Central memory CD8-positive, alpha-beta T cell (primary cell): ENCODE measurements at regions not wholly inside any gene's neighbourhood (a gene's known extent, or its start where the extent isn't known, plus 50 kb on each side); places are given as distances from the start of the nearest gene placed in this dataset.

Experiments
- ATAC-seq: fragments of 150-1000 bp; cut with Tn5 transposase; replicated peaks from 2 replicates; pipeline ENCODE4 v1.10.0; 2022; ENCODE audit warnings: mild to moderate bottlenecking, moderate FRiP score, moderate number of reproducible peaks; ENCODE audit not compliant: poor library complexity, severe bottlenecking; ENCODE audit errors: extremely low read depth
- DNase-seq, 2 donors: peaks; one replicate each; pipeline ENCODE4 v3.0.0; 2021; ENCODE audit warnings: low spot score in 2 of 2
- H3K27ac Mint-ChIP-seq: one replicate; pipeline ENCODE4 v1.8.0; 2022; ENCODE audit warnings: low read depth, mild to moderate bottlenecking, moderate library complexity, mixed read lengths
- H3K27me3 Mint-ChIP-seq: one replicate; pipeline ENCODE4 v1.8.0; 2022; ENCODE audit warnings: mixed read lengths
- H3K36me3 Mint-ChIP-seq: one replicate; pipeline ENCODE4 v1.8.0; 2022; ENCODE audit warnings: mild to moderate bottlenecking, moderate library complexity, mixed read lengths; ENCODE audit not compliant: insufficient read depth
- H3K4me1 Mint-ChIP-seq: one replicate; pipeline ENCODE4 v1.8.0; 2022; ENCODE audit warnings: mixed read lengths
- H3K4me3 Mint-ChIP-seq: one replicate; pipeline ENCODE4 v1.8.0; 2022; ENCODE audit warnings: mild to moderate bottlenecking, moderate library complexity, mixed read lengths
- H3K9me3 Mint-ChIP-seq: one replicate; pipeline ENCODE4 v1.8.0; 2022; ENCODE audit warnings: mixed read lengths

DNA sequence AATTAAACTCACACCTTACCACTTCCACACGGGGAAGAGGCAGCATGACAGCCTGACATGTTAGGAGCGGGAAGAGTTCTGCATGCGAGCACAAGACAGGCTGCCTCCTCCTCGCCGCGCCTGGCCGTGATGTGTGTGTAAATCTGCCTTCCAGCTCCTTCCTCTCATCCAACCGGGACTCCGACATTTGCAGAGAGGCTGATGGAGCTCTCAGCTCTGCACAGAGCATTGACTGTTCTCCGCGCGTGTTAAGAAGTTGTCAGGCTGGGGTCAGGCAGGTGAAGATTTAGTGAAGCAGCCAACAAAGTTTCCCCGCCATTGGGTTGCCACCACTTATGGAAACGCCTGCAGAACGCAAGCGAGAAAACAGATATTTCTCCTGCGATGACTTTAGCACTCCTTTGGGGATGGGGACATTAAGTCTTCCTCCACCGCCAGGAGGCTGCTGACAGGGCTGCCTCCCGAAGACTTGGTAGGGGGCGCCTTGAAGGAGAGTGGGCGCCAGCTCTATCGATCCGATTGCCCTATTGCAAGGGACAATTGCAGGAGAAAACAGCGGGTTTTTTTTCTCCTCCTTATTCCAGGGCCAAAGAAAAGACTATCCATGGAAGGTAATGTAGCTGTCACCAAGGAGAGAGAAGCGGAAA, 213.9 kb upstream of the TSHZ3 start:
- Mint-ChIP-seq H3K27me3 (peaks cover 29% of the 10 kb centered on the region), H3K4me3 (no peak overlapping the region), H3K4me1 (no peaks in the 10 kb centered on the region), H3K9me3 (peaks cover 11% of the 10 kb centered on the region), H3K27ac (no peak overlapping the region), H3K36me3 (peaks cover 4% of the 10 kb centered on the region)
- DNase-seq (no peak), ATAC-seq (no peak)

DNA sequence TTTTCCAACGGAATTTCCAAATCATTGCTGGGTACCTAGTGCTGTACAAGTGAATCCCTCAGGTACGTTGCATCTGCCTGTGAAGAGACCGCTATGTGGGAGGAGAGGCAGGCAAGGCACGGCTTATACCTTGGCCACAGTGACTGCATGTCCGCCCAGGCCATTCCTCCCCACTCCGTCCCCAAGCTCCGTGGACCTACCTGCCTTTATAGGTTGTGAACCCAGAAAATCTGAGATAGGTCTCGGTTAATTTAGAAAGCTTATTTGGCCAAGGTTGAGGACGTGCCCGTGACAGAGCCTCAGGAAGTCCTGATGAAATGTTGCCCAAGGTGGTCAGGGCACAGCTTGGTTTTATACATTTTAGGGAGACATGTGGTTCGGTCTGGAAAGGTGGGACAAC, 218.5 kb upstream of the TSHZ3 start:
- Mint-ChIP-seq H3K9me3 (peaks cover 5% of the 10 kb centered on the region), H3K27me3 (peaks cover 23% of the 10 kb centered on the region), H3K4me1 (no peaks in the 10 kb centered on the region), H3K27ac (no peak overlapping the region), H3K36me3 (peaks cover 4% of the 10 kb centered on the region), H3K4me3 (no peak overlapping the region)
- DNase-seq, result no peak
- no peak for ATAC-seq

DNA sequence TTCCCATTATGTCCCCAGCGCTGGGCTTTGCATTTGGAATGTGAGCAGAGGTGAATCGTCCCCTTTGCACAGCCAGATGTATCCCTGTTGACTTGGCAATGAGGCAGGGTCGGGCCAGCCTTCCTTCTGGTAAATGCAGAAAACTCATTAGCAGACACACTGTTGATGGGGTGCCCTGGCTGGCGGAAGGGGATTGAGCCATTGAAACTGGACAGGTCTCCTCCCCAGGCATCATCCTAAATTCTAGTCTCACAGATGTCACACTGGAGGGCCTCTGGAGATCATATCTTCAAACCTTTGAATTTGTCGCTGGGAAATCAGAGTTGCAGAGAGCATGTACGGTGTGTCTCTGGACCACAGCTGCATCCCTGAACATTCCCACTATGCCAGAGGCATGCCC, 219.5 kb upstream of the TSHZ3 start:
- Mint-ChIP-seq H3K9me3 (peaks cover 5% of the 10 kb centered on the region), H3K36me3 (peaks cover 2% of the 10 kb centered on the region), H3K4me3 (no peak overlapping the region), H3K27ac (no peak overlapping the region), H3K27me3 (peaks cover 23% of the 10 kb centered on the region), H3K4me1 (no peaks in the 10 kb centered on the region)
- no peak for ATAC-seq
- no peak for DNase-seq

DNA sequence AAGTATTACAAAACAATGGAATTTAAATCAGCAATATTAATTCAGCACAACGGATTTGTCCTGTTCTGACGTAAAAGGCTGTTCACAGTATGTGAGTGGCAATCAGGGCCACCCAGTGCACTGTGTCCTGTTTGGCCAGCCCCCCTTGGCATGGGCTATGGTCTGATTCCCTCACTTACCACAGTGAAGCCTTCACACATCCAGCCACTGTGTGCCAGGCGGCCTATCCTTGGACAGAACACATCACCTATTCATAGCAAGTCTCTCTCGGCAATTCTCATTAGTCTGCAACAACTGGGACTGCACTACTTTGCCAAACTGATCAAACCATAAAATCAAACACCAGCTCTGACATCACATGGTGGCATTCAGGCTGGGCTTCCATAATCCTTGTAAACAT, 221.5 kb upstream of the TSHZ3 start:
- Mint-ChIP-seq H3K36me3 (peaks cover 2% of the 10 kb centered on the region), H3K27ac (no peak overlapping the region), H3K27me3 (peaks cover 21% of the 10 kb centered on the region), H3K9me3 (peaks cover 5% of the 10 kb centered on the region), H3K4me3 (no peak overlapping the region), H3K4me1 (no peaks in the 10 kb centered on the region)
- DNase-seq, result no peak
- no peak for ATAC-seq

DNA sequence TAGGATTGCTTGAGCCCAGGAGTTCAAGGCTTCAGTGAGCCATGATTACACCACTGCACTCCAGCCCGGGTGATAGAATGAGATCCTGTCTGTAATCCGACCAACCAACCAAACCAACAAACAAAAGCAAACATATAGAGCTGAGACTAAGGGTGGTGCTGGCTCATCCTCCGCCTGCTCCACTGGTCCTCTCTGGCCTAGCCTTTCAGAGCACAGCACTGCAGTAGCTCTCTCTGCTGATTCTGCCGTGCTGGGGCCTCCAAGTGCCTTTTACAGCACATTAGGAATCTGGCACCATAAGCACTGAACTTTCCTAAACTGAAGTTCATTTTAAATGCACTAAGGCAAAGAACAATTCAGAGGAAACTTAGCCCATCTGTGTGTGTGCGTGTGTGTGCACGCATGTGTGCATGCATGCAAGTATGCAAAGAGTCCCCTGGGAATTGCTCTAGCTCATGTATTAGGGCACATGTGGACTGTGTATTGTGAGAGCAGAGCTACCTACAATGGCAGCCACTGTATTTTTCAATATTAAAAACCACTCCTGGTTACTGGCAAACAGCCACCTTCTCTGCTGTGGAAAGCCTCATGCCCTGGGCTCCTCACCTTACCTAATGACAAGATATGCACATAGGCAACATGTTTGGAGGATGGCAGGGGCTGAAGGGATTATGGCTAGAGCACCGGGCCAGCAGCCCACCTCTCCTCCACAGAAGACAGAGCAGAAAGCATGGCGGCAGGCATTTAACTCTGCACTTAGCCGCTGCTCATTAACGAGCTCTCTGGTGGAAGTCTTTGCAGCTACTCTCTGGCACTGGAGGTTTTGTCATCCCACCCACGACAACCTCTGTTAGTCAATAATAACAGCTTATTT, 223.1 kb upstream of the TSHZ3 start:
- H3K27me3 Mint-ChIP-seq, result peaks cover 11% of the 10 kb centered on the region
- H3K4me3 Mint-ChIP-seq, result no peak overlapping the region
- no peak for DNase-seq
- no peaks in the 10 kb centered on the region for H3K4me1 Mint-ChIP-seq
- H3K36me3 Mint-ChIP-seq, result peaks cover 2% of the 10 kb centered on the region
- H3K27ac Mint-ChIP-seq, result no peak overlapping the region
- ATAC-seq, result no peak
- no peaks in the 10 kb centered on the region for H3K9me3 Mint-ChIP-seq

DNA sequence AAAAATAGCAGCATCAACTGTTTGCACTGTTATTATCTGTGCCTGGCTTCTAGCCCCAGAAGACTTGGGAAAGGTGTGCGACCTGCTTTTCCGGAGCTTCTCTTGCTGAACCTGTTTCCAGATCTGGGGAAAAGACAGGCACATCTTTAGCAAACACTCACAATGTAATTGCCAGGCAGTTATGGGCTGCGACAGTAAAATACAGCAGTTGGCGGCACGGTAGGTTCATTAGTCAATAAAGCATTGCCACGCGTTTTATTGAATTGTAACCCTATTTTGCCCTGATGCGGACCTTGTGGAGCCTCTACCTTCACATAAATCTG, 223.7 kb upstream of the TSHZ3 start:
- H3K4me1 Mint-ChIP-seq, result no peaks in the 10 kb centered on the region
- no peak overlapping the region for H3K27ac Mint-ChIP-seq
- ATAC-seq (no peak), DNase-seq (no peak)
- H3K4me3 Mint-ChIP-seq, result no peak overlapping the region
- peaks cover under 1% of the 10 kb centered on the region for H3K36me3 Mint-ChIP-seq
- H3K27me3 Mint-ChIP-seq, result peaks cover 11% of the 10 kb centered on the region
- no peaks in the 10 kb centered on the region for H3K9me3 Mint-ChIP-seq

DNA sequence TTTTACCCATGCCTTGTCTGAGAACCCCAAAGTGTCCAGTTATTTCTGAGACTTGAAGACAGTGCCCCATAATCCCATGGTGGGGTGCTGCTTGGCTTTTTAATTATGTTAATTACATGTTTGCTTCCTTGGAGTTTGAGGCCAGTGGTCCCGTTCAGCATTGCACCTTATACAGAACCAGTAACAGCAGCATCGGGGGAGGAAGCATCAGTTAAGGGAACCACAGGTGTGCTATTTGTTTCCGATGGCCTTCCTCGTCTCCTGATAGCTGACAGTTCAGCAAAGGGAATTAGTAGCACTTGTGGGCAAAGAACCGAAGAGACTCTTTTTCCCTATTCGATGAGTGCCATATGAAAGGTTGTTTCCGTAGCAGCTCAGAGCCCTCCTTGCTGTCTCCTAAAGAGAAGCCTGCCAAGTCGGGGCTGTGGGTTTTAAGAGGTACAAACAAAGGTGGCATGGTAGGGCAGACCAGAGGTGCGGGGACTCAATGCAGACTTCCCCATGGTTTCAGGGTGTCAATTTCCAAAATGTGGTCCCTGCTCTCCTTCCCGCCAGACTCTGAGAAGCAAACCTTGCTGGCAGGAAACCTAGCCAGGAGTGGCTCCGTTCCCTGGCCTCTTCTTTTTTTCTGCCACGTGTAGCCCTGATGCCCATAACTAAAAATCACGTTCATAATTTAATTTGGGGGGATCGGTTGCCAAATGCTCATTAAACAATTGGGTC, 225.2 kb upstream of the TSHZ3 start:
- ATAC-seq (no peak), DNase-seq (no peak)
- Mint-ChIP-seq H3K9me3 (no peaks in the 10 kb centered on the region), H3K27me3 (peaks cover 11% of the 10 kb centered on the region), H3K4me3 (no peak overlapping the region), H3K36me3 (no peaks in the 10 kb centered on the region), H3K4me1 (no peaks in the 10 kb centered on the region), H3K27ac (no peak overlapping the region)

DNA sequence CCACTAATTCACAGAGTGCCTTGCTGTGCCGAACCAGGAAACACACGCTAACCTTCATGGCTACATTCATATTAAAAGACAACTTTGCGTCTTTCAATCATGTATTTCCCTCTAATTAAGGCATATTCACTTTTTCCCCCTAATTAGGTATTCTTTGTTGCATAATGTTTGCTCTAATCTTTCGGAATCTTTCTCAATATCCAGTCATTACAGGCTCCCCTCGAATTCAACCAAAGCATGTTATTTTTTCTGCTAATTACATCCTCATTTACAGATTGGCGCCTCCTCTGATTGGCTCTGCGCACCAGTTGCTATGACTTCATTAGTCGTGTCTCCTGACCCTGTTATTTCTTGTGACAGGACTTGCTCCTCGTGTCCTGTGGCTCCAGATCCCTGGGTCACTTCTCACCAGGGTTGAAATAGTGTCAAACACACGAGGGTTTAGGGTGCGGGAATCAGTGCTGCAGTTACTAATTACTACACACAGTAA, 226.7 kb upstream of the TSHZ3 start:
- H3K36me3 Mint-ChIP-seq, result no peaks in the 10 kb centered on the region
- H3K4me1 Mint-ChIP-seq, result no peaks in the 10 kb centered on the region
- ATAC-seq (no peak), DNase-seq (no peak)
- no peak overlapping the region for H3K27ac Mint-ChIP-seq
- H3K27me3 Mint-ChIP-seq, result peaks cover 11% of the 10 kb centered on the region
- no peaks in the 10 kb centered on the region for H3K9me3 Mint-ChIP-seq
- H3K4me3 Mint-ChIP-seq, result no peak overlapping the region

DNA sequence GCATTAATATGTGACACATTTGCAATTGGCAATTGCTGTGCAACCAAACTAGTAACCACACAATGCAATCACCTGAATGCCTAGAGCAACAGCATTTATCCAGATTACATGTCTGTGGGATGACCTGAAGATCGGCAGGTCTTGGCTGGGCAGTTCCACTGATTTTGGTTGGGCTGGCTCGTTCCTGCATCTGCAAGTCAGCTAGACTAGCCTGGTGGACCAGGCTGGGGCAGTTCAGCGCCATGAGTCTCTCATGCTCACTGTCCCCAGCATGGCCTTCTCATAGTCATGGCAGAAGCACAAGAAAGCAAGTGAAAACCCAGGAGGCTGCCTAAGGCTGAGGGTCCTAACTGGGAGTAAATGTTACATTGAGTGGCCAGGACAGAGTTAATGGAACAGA, 229.1 kb upstream of the TSHZ3 start:
- Mint-ChIP-seq H3K9me3 (no peaks in the 10 kb centered on the region), H3K36me3 (no peaks in the 10 kb centered on the region), H3K4me3 (no peak overlapping the region), H3K27me3 (peaks cover 11% of the 10 kb centered on the region), H3K27ac (no peak overlapping the region), H3K4me1 (no peaks in the 10 kb centered on the region)
- DNase-seq, result no peak
- no peak for ATAC-seq

DNA sequence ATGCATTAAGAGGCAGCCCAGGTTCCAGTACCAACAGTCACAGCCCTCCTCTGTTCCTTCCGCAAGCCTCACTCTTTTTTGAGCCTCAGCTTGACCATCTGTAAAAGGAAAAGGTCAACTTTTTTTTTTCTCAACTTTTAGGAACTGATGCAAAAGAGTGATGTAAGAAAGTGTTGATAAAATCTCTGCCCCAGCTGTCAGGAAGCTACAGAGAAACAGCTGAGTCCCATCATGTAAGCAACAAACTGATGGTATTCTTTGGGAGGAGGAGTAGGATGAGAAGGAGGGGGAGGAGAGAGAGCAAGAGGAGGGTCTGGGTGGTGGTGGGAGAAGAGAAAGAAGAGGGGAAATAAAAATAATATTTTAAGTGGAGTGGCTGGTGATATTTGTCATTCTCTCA, 233.9 kb upstream of the TSHZ3 start:
- Mint-ChIP-seq H3K27ac (no peak overlapping the region), H3K4me3 (no peak overlapping the region), H3K4me1 (no peaks in the 10 kb centered on the region), H3K9me3 (no peaks in the 10 kb centered on the region), H3K36me3 (no peaks in the 10 kb centered on the region), H3K27me3 (peaks cover 11% of the 10 kb centered on the region)
- ATAC-seq, result no peak
- no peak for DNase-seq

DNA sequence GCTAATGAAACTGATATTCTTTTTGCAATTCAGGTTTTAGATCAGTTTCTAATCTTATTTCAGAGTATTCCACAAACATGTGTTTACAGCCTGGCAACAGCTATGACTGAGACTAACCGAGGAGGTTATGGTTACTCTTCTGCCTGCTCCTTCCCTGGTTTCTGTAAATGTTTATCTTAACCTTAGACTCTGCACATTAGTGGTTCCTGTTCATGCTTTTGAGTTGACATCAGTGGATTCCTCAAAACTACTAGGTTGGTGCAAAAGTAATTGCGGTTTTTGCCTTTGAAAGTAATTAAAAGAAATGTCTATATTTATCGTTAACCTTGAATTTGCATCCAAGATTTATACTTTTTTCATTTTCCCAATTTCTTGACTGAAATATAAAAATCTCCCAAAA, 237.0 kb upstream of the TSHZ3 start:
- H3K4me1 Mint-ChIP-seq, result no peaks in the 10 kb centered on the region

DNA sequence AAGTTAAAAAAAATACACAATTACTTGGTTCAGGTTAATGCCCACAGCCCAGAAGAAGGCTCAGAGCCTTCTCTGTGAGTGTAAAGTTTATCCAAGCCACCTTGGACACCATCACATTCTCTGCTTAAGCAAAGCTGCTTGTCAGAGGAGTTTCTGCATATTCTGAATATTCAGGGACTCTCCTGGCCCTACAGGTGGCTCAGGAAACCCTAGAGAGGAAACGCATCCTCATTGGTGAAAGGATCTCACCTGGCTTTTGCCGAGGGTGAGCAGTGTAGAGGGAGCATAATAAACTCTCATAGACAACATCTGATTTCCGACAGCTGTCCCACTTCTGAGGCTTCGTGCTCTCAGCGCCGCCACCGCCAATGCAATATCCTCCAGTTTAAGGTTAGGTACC, 239.9 kb upstream of the TSHZ3 start:
- Mint-ChIP-seq H3K9me3 (no peaks in the 10 kb centered on the region), H3K36me3 (no peaks in the 10 kb centered on the region), H3K4me1 (no peaks in the 10 kb centered on the region), H3K27ac (no peak overlapping the region), H3K27me3 (peaks cover 46% of the 10 kb centered on the region), H3K4me3 (no peak overlapping the region)
- no peak for ATAC-seq
- no peak for DNase-seq

More for the DNA sequence above, 237.0 kb upstream of the TSHZ3 start:
- Mint-ChIP-seq H3K36me3 (no peaks in the 10 kb centered on the region), H3K9me3 (no peaks in the 10 kb centered on the region), H3K27me3 (peaks cover 34% of the 10 kb centered on the region), H3K4me3 (no peak overlapping the region), H3K27ac (no peak overlapping the region)
- DNase-seq (no peak), ATAC-seq (no peak)

DNA sequence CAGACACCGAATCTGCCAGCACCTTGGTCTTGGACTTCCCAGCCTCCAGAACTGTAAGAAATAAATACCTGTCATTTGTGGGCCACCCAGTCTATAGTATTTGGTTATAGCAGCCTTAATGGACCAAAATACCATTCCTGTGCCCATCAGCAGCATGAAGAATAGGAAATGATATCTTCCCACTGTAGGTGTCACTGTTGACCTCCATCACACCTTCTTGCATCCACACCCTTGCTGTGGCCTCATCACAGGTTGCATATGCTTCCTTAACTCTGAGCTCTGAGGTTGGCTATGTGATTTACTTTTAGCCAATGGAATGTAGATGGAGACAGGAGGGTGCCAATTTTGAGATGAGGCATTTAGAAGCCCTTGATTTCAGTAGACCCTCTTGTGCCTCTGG, 242.0 kb upstream of the TSHZ3 start:
- H3K4me1 Mint-ChIP-seq, result no peaks in the 10 kb centered on the region
- no peak for DNase-seq
- H3K9me3 Mint-ChIP-seq, result no peaks in the 10 kb centered on the region
- no peak for ATAC-seq
- H3K4me3 Mint-ChIP-seq, result no peak overlapping the region
- peaks cover 58% of the 10 kb centered on the region for H3K27me3 Mint-ChIP-seq
- H3K27ac Mint-ChIP-seq, result no peak overlapping the region
- H3K36me3 Mint-ChIP-seq, result no peaks in the 10 kb centered on the region
